ENCODE measurements at regions not wholly inside any gene's neighbourhood (a gene's known extent, or its start where the extent isn't known, plus 50 kb on each side); places are given as distances from the start of the nearest gene placed in this dataset.
"Not testable (repeated sequence)": the region's sequence is repeated elsewhere in the genome, so short reads cannot be mapped to it uniquely, and the experiment has no call there.

DNA sequence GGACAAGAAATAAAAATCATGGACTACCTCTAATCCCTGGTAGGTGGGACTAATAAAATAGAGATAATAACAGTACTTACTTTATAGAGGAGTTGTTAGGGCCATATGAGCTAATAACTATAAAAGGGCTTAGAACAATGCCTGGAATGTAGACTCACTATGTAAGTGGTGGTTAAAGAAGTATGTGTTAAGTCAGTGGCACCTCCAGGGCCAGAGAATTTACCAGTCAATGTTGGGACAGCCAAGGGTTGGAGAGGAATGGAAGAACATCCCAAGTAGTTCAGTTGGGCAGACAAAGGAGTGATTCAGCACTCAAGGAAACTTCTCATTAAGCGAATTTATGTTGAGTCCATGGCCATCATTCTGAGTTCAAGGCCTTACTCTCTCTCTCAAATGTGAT is 116.8 kb downstream of the OTOR start:
- DNase-seq, result no peak

DNA sequence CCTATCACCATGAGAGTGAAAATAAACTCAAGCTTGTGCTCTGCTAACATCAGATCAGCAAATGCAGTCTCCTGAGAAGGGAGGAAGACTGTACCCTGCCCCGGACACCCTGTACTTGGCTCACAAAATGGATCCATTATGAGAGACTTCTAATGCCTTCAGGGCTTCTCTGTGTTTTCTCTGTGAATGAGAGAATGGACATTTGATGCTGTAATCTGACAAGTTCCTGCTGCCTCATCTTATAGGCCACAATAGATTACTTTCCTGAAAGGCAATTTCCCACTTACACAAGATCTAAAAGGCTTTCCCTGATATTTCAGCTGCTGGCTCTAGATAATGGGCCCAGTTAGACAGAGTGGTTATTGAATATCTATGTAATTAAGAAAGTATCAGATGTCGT is 117.2 kb downstream of the OTOR start:
- DNase-seq, result no peak

DNA sequence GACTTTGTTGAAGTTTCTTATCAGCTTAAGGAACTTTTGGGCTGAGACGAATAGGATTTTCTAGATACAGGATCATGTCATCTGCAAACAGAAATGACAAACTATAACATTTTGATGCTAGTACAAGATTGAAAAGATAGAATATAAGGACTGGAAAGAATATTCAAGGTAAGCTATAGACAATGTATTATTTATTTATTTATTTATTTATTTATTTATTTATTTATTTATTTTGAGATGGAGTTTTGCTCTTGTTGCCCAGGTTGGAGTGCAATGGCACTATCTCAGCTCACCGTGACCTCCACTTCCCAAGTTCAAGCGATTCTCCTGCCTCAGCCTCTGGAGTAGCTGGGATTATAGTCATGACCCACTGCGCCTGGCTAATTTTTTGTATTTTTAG is 125.0 kb downstream of the OTOR start:
- DNase-seq, result not testable (repeated sequence)

DNA sequence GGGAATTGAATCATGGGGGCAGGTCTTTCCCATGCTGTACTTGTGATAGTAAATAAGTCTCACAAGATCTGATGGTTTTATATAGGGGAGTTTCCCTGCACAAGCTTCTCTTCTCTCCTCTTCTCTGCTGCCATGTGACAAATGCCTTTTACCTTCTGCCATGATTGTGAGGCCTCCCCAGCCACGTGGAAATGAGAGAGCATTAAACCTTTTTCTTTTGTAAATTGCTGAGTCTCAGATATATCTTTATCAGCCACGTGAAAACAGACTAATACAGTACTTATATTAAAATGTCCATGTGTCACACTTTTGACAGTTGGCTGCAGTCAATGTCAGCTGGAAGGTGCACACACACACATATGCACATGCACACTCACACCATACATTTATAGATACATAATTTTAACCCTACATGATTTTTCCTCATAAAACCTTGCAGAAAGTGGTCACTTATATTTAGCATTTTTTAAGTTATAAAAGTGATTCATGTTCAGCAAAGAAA is 128.9 kb downstream of the OTOR start:
- DNase-seq, result no peak

DNA sequence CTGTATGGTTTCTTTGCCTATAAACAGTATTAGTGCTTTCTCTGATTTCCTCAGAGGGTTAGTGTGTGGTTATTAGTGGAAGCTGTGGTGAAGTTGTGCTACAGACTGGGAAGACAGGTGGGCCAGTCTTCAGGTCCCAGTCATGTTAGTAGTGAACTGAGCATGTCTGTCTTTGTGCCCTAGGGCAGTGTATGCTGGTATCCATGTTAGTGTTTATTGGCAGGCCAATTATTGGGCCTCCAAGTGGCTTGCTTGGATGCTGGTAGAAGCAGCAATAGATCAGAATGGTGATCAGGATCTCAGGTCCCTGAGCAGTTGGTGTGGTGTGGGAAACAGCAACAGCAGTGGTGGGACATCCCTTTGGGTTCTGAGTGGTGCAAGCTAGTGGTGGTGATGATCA is 137.6 kb downstream of the OTOR start:
- no peak for DNase-seq

DNA sequence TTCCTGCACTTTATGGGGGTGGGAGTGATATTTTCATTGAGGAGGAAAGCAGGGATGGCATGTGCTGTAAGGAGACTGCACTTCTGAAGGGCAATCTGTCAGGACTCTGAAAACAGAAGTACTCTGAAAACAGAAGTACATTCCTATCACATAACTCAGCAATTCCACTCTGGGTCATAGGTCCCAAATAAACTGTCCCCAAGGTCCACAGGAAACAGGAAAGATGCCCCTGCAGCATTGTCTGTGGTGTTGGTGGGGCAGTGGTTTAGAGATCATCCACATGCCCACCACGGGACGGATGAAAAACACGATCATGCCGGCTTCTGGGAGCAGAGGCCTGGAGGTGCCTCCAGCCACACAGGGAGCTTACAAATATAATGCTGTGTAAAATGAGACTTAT is 150.3 kb downstream of the OTOR start:
- DNase-seq, result no peak

DNA sequence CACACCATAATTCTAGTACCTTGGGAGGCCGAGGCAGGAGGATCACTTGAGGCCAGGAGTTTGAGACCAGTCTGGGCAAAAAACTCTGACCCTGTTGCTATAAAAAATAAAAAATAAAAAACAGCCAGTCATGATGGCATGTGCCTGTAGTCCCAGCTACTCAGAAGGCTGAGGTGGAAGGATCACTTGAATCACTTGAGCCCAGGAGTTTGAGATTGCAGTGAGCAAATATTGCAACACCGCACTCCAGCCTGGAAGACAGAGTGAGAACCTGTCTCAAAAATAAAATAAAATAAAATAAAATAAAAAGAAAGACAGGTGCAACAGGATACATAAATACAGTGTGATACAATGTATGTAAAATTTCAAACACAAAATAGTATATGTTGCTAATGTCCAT is 154.5 kb downstream of the OTOR start:
- no peak for DNase-seq

DNA sequence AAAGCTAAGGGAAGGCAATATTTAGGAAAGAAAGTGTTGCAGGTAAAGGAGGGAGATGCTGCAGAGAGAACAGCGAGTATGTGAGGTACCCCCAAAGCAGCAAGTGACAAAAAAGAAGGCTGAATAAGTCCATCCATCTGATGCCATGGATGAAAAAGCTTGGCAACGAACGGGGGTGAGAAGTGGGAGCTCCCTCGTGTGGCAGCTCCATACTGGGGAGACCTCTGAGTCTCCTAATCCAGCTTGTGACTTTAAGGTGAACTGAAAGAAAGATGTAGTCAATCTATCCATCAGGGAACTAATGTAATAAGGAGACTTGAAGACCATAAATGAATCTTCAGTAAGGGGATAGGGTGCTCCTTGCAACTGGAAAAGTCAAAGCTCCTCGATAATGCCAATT is 156.6 kb downstream of the OTOR start:
- DNase-seq, result no peak

DNA sequence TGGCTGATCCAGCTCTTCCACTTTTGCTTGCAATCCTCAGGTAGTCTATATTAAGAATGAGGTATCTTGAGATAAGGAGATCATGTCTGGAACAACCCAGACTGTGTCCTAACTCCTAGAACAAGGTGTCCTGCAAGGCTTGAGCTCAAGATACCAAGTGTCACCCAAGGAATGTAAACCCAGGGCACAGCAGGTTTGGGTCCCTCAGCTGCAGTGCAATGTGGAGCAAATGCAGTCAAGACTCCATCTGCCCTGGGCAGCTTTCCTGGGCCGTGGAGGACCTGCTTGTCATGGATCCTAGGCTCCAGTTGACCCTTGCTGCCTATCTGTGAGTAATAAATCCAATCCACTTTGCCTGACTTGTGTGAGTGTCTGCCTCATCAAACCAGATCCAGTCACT is 166.1 kb downstream of the OTOR start:
- DNase-seq, result no peak

DNA sequence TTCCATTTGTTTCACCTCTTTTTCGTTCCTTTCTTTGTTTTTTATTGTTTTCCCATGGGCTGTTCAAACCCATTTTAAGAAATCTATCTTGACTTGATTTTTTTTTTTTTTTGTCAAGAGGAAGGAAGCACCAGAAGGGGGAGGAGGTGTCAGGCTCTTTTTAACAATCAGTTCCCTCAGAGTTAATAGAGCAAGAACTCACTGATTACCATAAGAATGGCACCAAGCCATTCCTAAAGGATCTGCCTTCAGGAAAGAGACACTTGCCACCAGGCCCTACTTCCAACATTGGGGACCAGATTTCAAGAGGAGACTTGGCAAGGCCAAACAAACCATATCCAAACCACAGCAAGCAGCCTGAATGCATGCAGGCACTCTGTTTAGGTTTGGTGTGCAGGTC is 168.0 kb downstream of the OTOR start:
- DNase-seq, result no peak

DNA sequence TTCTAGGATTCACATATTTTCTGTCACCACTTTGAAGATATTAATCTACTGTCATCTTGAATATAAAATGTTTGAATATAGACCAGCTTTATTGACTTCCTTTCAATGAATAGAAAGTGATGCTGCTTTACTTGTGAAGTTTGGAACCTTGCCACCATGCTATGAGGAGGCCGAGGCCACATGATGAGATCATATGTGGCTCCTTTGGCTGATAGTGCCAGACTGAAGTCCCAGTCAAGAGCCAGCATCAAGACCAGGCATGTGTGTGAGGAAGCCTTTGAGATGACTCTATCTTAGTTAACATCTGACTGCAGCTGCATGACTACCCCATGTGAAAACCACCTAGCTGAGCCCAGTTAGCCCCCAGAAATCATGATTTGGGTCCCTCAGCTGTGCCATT is 169.5 kb downstream of the OTOR start:
- no peak for DNase-seq

DNA sequence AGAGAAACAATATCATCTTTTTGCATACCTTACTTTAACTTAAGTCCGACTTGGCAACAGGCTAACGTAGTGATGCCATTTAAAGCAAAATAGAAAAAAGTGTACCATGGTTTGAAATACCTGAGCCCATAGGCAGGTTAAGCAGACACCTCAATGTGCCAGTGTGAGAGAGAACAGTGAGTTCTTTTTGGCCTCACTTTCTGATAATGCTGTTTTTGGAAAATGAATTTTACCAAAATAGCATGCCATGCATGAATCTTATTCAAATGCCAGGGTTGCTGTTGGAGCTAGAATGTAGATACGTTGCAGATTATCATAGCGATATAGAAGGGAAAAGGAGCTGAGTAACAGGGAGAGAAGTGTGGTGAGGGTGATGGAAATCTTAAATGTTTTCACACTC is 170.2 kb downstream of the OTOR start:
- no peak for DNase-seq

DNA sequence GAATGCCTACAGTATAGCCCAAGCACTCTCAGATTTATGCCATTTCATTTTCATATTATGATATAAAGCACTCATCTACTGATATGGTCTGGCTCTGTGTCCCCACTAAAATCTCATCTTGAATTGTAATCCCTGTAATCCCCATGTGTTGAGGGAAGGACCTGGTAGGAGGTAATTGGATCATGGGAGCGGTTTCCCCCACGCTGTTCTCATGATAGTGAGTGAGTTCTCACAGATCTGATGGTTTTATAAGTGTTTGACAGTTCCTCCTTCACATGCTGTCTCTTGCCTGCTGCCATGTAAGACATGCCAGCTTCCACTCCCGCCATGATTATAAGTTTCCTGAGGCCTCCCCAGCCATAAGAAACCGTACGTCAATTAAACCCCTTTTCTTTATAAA is 171.7 kb downstream of the OTOR start:
- DNase-seq, result no peak

DNA sequence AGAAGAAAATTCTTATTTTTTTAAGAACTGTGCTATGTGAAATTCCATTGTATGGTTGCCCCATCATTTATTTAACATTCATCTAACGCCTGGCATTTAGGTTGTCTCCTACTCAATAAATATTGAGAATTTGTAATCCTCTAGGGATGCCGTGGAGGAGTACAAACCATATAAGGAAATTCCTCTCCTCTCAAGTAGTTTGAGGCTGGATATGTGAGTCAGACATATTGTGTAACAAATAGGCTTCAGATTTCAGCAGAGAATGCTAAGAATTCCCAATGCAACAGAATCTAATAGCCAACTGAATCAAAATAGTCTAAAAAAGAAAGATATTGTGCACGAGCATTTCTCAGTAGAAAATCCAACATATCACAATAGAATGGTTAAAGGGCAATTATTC is 174.7 kb downstream of the OTOR start:
- no peak for DNase-seq

DNA sequence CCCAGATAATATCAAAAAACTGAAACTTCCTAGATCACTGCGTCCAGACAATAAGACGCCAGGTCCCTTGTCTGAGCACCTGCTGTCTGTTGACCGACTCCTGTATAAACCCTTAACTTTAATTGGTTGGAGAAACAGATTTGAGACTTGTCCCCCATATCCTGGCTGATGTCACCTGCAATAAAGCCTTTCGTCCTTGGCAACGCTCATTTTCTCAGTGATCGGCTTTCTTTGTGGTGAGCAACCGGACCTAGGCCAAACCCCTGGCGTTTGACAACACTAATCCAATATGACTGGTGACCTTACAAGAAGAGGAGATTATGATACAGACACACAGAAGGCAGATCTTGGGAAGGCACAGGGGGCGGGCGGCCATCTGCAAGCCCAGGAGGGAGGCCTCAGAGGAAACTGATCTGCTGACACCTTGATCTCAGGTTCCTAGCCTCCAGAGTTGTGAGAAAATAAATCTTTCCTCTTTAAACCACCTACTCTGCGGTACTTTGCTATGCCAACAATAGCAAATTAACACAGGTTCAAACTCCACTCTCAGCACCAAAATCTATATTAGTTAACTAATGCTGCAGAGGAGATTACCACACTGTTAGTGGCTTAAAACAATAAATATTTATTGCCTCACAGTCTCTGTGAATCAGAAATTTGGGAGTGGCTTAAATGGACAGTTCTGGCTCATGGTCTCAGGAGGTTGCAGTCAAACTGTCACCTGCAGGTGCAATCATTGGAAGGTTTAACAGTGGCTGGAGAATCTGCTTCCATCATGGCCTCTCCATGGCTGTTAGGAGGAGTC is 178.7 kb downstream of the OTOR start:
- DNase-seq, result no peak

DNA sequence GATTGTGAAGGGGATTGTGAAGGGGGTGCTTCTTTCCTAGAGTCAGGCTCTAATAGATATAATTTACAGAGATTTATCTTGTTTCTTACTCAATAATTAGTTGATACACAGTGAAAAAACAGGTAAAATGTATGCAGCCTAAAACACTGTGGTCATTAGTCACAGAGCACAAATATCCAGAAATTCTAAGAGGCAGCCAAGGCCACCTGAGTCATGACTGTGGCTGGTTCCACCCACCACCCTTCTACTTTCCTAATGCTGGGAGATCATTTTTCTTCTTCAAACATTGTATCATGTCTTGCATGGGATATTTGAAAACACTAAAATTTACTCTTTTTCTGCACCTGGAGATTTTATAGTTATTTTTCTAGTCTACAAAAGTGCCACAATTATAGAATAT is 181.6 kb downstream of the OTOR start:
- DNase-seq, result no peak

DNA sequence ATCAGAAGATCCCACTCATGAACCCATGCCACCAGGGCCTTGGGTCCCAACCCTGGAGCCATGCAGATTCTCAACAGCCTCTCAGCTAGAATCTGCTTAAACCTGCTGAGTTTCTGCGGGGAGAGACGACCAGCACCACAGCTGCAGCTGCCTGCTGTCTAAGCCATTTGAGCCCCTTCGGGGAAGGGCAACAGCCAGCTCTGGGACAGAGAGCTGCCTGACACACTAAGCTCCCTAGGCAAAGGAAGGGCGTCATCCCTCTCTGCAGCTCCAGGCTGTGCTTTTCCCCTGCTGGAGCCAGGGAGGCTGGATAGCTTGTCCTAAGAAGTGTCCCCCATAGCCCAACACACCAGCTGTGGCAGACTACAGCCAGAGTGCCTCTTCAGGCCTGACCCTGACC is 182.5 kb downstream of the OTOR start:
- DNase-seq, result no peak

DNA sequence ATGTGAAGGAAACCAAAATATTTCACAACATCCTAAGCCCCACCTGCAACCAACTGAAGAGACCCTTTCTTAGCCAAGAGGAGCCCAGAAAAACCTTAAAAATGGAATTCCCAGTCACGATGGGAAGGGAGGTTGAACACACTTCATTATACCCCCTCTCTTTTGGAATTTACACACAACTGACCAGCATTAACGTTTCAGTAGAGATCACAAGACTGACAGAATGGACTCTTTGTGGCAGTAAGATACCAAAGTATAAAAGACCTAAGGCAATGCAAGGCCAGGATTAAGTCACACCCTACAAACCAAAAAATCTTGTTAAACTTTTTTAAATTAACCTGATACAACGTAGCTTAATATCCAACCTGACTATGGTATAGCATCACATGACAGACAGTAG is 190.9 kb downstream of the OTOR start:
- DNase-seq, result no peak

DNA sequence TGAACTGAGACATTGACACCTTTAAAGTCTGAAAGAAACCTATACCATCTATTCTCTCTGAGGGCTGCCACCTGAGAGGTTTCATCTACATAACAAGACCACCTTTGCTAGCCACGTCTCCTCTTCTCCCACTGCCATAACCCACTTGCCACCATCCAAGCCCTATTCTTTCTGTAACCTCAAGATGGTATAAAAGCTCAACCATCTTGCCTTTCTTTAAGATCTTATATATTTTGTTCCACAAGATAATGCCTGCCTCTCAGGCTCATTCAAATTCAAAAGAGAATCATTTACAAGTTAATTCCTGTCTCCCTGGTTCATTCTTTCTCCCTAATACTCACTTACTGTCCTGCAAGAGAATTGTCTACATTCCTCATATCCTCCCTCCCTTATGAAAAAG is 192.5 kb downstream of the OTOR start:
- no peak for DNase-seq

DNA sequence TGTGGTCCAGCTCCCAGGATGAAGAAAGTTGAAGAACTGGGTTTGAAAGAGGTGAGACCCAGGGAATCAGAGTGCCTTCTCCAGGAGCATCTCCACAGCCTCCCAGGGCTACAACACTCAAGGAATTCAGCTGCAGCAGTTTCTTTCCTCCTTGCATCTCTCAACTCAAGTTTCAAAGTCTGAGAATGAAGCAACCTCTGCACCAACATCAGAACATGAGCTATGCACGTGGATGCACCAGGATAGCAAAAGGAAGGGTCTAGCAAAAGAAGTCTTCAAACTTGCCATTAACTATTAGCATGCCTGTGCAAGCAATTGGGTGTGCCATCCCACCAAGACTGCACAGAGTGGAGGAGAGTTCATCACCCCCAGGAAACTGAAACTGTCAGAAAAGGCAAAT is 193.9 kb downstream of the OTOR start:
- no peak for DNase-seq

DNA sequence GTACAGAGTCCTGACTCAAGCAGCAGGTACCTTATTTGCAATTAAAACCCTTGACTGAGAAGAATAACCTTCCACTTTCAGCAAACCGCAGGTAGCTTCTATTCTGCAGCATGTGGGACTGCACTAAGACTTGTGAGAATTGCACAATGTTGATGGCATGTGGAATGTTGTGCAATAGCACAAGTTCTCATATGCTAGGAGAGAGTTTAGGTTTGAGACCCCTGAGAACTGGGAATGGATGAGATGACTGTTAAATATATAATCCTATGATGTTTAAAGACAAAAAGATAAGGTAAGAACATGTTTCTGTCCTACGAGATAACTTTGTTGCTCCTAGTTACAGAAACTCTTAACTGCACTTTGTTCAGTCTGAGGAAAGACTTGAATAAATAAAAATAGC is 194.6 kb downstream of the OTOR start:
- DNase-seq, result no peak

DNA sequence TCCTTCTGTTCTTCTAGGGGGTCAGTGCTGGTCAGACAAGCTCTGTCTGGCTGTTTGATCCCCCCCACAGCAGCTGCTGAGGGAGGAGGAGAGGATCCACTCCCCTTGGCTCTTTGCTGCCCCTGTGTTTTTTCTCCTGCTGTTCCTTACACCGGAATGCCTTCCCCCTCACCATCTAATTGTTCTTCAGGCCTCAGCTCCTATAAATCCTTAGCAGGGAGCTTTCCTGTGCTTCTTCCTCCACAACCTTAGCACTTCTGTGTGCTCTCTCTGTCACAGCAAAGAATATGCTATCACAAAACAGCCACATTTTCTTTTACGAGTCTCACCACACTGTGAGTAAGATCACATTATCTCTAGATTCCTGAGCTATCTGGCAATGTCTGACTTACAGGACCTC is 196.6 kb downstream of the OTOR start:
- DNase-seq, result no peak

DNA sequence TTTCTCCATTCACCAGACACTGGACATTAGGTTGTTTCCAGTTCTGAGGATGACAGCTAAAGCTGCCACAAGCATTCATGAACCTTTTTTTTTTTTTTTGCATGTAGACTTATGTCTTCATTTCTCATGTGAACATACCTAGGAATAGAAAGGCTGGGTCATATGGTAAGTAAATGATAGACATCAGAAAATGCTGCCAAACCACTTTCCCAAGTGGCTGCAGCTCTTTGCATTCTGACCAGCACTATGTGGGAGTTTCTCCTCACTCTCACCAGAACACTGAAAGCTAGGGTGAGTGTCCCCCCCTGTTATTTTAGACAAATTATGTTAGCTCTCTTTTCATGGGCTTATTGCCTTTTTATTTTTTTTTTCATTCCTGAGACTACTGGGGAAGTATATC is 197.5 kb downstream of the OTOR start:
- DNase-seq, result no peak

DNA sequence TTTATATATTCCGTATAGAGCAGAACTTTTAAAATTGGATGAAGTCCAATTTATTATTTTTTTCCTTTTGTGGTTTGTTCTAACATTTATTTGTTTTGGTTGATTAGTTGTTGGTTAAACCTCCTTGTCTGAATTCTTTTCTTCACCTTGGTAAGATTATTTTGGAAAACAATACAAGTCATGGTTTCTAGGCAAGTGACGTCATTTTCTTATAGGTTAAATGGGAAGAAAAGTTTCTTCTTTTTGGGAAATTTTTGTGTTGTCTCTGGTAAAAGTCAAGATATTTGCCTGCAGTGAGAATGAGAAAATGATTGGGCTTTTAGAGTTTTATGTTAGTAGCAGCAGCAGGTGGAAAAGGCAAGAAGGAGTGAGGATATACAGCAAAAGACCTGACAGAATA is 197.9 kb downstream of the OTOR start:
- no peak for DNase-seq

DNA sequence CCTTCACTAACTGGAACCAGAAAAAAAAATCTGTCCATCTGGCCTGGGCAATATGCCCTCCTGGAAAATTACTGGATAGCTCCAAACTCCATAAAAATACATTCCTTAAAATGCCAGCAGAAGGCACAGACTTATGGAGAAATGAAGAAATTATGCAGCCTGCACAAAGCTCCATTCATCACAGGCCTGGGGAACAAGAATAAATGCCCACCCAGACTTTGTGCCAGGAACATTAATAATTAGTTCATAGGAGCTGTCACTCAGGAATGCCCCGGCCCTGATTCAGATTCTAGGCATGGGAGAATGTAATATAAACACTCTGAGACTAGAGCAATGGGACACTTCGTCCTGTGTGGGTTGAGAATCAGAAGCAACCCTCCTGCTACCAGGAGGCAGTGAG is 199.3 kb downstream of the OTOR start:
- DNase-seq, result no peak

Measured in CD4-positive, alpha-beta T cell treated with Interleukin-1 beta for 1 hour (primary cell).